HG03469 (cell line): ENCODE measurements at regions not wholly inside any gene's neighbourhood (a gene's known extent, or its start where the extent isn't known, plus 50 kb on each side); places are given as distances from the start of the nearest gene placed in this dataset.
"Not testable (repeated sequence)": the region's sequence is repeated elsewhere in the genome, so short reads cannot be mapped to it uniquely, and the experiment has no call there.

ENCODE experiments used
- ATAC-seq: cut with Tn5 transposase; IDR thresholded peaks from one replicate; pipeline ENCODE4 v1.9.1; 2021; ENCODE audit warnings: mild to moderate bottlenecking, moderate library complexity, moderate number of reproducible peaks; ENCODE audit not compliant: unreplicated experiment

GRCh38 chr16:61024180-61024900, 1011.9 kb downstream of the CDH8 start:
- ATAC-seq: no peak

- no peak for ATAC-seq
These were observed 1021.4 kb downstream of the CDH8 start for GRCh38 chr16:61014869-61015268.

DNA sequence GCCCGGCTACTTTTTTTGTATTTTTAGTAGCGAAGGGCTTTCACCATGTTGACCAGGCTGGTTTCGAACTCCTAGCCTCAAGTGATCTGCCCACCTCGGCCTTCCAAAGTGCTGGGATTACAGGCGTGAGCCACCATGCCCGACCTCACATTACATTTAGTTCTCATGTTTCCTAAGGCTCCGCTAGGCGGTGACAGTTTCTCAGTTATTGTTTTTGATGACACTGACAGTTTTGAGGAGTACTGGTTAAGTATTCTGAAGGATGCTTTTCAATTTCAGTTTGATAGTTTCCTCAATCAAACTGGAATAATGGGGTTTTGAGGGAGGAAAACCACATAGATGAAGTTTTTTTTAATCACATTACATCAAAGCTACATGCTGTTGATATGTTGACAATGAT, 1028.5 kb downstream of the CDH8 start:
- no peak for ATAC-seq

- ATAC-seq: no peak
These were observed 1030.3 kb downstream of the CDH8 start for GRCh38 chr16:61005952-61006351.

DNA sequence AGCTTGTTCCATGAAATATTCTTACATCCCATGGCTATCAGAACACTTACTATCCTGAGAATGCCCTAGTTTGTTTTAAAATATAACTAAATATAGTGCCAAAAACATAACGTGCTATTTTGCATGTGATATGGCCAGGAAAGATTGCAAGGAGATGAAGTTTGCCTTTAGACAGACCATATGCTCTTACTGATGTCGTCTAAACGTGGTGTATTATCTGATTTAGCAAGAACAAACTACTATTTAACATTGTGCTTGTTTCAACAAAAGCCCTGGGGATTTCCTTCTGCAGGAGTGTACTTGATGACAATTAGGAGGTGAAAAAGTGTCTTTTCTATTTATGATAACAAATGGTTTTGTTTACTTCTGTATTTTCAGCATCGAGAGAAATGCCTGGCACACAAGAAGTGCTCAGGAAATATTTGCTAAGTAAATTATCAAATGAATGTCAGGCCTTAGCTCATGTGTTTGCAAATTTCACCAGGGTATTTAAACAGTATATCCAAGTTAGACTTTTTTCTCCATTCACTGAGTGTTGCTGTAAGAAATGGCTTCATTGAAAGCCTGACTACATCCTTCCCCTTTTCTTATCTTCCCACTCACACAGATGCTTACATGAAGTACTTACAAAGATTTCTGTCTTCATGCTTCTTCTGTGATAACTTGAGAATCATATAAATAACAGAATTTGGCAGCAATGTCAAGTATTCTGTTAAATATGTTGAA, 1033.6 kb downstream of the CDH8 start:
- no peak for ATAC-seq

DNA sequence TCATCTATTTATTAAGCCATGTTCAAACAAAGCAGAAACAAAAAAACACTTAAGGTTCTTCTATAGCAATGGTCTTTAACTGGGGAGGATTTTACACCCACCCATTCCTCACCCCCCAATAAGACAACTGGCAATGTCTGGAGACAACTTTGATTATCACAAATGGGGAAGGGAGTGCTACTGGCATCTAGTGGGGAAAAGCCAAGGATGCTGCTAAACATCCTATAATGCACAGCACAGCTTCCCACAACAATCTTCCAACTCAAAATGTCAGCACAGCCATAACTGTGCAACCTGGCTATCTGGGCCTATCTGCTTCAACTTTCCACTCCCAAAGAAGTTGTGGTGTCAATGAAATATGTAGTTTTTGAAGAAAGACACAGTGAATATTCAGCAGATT, 1044.4 kb downstream of the CDH8 start:
- no peak for ATAC-seq

DNA sequence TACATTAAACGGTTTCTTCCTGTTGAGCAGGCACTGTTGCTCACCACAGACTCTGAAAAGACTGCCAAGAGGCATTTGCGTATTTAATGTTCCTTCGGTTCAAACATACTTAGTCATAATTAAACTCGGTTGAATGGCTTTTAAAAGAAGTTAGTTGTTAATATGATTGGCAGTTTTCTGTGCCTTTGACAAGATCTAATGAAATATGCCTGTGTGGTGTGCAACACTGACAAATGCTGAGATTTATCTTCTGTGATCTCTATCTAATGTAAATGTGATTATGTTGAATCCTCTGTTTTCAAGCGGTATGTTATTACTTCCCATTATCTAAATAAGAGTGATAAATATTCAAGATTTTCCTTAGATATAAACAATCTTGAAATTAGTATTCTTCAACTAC, 1046.6 kb downstream of the CDH8 start:
- ATAC-seq: no peak

DNA sequence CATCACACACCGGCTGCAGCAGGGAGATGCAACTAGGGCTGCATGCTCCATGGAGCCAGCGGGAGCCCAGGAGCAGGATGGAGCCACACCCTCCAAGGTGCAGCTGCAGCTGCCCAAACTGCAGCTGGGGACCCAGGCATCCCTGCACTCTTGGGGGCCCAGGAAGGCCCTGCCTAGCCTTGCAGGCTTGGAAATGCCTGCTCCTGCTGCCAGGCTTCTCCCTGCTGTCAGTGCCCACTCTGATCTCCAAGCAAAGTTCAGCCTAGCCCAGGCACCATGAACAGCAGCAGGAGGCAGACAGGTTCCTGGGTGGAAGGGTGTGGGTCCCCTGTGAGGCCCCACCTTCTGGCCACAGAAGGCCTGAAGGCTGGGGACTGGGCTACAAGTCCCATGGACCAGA, 1057.1 kb downstream of the CDH8 start:
- ATAC-seq: no peak

DNA sequence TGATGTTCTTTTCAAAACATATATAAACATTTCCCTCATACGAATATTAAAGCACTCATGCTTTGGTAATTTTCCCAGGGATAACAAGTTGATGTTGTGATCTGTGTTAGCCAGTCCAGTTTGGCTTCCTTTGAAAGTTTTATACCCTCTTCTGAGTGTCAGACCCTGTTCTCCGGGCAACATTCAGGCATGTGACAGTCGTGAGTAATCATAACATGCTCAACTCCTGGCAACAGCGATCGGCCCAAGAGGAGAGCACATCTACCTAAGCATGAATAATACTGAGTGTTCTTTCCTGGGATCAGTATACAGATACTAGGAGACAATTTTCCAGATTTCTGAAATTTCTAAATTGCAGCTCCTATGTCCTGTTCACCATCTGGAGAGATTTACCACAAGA, 1086.4 kb downstream of the CDH8 start:
- ATAC-seq: no peak

DNA sequence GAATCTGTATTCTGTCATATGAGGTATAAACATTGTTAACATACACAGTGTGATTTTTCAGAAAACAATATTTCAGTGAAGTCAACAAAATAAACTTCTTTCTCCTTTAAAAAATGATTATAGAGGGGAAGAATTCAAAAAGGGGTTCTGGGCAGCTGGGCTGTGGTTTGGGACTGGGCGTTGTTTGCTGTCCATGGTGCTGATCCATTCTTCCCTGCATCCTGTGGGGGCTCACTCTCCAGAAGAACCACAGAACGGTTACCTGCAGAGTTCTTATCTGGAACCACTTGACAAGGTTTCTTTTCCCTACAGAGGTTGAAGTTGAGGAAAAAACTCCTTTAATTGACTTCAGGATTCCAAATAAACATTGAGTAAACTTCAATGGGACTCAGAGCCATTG, 1091.0 kb downstream of the CDH8 start:
- ATAC-seq: no peak

DNA sequence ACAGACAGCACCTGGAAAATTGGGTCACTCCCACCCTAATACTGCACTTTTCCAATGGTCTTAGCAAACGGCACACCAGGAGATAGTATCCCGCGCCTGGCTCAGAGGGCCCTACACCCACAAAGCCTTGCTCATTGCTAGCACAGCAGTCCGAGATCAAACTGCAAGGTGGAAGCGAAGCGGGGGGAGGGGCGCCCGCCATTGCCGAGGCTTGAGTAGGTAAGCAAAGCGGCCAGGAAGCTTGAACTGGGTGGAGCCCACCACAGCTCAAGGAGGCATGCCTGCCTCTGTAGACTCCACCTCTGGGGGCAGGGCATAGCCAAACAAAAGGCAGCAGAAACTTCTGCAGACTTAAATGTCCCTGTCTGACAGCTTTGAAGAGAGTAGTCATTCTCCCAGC, 1100.0 kb downstream of the CDH8 start:
- not testable (repeated sequence) for ATAC-seq

DNA sequence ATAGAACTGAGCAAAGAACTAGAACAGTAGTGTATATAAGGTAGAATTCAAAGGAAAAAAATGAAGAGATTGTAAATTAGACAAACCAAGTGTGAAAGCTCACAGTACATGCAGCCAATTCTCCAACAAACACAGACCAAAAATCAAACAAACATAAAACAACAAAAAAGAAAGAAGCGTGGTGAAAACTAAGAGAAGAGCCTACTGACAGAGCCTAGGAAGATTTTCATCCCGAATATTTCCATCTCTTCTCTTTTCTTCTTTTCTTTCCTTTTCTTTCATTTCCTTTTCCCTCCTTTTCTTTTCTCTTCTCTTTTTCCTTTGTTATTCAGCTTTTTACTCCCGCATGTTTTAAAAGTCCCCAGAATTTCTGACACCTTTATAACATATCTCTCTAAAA, 1103.6 kb downstream of the CDH8 start:
- ATAC-seq: no peak

DNA sequence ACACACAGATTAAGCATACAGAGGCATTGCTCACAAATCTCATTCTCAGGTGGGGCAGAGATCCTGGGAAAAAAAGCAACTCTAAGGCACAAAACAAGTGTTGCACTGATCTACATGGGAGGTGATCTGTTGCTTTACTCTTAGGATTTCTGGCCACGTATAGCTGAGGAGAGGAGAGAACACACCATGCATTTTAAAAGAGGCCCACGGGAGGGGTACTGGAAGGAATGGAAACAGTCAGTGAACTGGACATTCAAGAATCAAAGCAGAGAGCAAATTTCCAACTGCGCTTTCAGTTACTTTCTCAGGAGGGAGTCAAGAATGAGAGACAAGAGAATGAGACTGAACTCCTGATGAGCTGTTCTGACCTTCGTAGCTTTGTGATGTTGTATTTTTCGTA, 1105.9 kb downstream of the CDH8 start:
- no peak for ATAC-seq

GRCh38 chr16:60922920-60923319, 1113.3 kb downstream of the CDH8 start:
- no peak for ATAC-seq

DNA sequence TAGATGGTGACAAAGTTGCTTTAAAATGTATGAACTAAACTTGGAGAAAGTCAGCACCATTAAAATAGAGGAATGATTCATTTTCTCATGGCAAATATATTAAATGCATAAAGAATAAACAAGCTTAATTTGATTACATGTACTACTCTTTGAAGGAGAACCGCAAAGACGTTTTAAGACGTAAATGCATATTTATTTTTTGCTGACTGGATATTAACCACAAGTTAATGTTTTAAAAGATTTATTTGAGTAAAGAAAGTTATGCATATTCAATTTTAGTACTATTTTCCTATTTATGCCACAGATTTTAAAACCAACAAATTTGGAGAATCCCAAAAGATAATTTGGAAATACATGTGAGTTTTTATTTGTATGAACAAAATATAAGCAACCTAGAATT, 1121.9 kb downstream of the CDH8 start:
- no peak for ATAC-seq

DNA sequence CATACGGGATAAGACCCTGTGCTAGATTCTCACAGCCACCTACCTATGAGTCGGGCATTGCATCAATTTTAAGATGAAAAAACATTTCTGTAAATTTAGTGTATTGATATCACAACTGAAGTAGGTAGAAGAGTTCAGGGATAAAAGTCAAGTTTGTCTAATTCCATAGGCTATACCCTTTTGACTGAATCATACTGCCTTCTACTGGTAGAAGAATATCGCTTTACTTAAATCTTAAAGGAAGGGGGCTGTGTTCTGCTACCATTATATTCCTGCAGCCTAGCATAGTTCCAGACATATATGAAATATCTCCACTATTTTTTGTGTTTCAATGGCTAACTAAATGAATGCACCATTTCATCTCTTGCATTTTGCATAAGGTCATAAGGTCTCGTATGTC, 1128.6 kb downstream of the CDH8 start:
- ATAC-seq: no peak

DNA sequence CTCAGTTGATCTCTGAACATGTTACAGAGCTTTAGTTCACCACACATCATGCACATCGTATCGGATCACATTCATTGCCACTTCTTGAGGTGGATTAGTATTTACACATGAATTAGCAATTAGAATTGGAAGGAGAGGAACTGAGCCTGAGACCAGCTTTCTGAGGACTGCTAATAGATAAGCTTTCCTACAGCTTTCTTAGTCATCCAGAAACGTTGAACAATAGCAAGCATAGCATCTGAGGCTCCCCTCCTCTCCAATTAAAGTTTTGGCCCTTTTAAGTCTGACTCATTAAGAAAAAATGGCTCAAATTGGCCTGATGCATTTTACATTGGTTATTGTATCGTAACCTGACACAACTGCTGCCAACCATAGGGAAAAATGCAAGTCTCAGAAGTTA, 1130.4 kb downstream of the CDH8 start:
- no peak for ATAC-seq

- ATAC-seq: no peak
These were observed 1134.1 kb downstream of the CDH8 start for GRCh38 chr16:60902114-60902513.

GRCh38 chr16:60882816-60883215, 1153.4 kb downstream of the CDH8 start:
- no peak for ATAC-seq

DNA sequence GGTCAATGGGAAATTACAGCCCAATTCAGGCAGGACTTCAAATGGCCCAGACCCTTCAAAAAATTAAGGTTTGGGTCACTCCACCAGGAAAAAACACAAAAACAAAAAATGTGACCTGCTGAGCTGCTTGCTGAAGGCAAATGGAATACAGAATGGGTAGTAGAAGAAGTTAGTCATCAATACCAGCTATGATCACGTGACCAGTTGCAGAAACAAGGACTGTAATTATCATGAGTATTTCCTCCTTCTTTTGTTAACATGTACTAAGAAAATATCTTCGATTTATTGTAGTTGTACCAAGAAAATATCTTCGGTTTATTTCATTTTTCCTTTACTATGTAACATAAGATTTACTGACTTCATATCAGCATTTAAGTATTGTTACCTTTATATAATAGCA, 1183.6 kb downstream of the CDH8 start:
- no peak for ATAC-seq

GRCh38 chr16:60821661-60822060, 1214.6 kb downstream of the CDH8 start:
- ATAC-seq: no peak

DNA sequence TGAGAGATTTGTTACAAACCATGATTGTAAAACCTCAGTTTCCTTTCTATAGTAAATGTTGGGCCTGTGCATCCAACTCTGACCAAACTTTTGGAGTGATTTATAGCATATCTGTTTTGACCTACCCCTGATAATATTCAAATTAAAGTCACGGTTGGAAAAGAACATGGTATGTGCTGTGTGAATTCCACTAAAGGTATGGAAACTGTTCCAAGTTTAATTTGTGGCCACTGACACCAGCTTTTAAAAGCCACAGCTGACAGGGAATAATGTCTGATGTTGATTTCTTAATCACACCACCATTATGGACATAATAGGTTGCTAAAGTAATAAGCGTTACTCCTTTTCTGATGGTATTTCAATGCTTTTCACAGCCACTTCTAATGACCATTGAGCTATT, 1215.9 kb downstream of the CDH8 start:
- no peak for ATAC-seq

DNA sequence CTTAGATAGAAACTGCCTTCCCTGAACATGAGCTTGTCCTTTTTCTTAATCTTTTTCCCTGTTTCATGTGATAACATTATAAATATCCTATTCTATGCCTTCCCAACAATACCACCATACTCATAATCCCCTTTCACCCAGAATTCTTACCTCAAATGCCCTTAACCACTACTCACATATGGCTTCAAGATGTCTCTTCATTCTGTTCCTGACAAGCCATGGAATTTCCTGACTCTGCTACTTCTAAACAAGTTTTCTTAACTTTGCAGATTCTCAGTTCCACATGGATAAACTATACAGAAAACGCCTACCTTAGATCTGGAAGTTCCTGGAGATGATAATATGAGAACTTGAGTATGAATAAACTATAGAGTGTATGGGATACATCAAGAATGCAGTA, 1217.8 kb downstream of the CDH8 start:
- ATAC-seq: no peak
